HG03066 (cell line): ENCODE measurements at regions not wholly inside any gene's neighbourhood (a gene's known extent, or its start where the extent isn't known, plus 50 kb on each side); places are given as distances from the start of the nearest gene placed in this dataset.

Experiments used
- ATAC-seq: cut with Tn5 transposase; IDR thresholded peaks from one replicate; pipeline ENCODE4 v1.9.1; 2021; ENCODE audit warnings: low read depth; ENCODE audit not compliant: unreplicated experiment

DNA sequence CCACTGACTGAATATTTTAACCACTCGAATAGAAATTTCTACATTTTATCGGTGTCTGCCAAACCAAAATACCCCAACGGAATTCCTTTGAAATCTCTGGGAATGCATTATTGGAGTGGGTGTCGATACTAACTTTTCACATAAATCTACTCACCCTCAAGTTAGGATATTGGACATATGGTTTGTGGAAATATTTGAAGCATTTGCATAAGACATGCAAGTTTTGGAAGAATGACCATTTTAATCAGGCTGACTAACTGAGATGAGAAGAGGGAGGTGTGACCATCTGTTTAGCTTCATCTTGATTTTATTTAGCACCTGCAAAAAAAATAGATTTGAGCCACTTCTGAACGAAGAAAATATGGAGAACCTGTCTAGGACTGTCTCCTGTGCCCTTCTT, 61.2 kb downstream of the KLF6 start:
- no peak for ATAC-seq

DNA sequence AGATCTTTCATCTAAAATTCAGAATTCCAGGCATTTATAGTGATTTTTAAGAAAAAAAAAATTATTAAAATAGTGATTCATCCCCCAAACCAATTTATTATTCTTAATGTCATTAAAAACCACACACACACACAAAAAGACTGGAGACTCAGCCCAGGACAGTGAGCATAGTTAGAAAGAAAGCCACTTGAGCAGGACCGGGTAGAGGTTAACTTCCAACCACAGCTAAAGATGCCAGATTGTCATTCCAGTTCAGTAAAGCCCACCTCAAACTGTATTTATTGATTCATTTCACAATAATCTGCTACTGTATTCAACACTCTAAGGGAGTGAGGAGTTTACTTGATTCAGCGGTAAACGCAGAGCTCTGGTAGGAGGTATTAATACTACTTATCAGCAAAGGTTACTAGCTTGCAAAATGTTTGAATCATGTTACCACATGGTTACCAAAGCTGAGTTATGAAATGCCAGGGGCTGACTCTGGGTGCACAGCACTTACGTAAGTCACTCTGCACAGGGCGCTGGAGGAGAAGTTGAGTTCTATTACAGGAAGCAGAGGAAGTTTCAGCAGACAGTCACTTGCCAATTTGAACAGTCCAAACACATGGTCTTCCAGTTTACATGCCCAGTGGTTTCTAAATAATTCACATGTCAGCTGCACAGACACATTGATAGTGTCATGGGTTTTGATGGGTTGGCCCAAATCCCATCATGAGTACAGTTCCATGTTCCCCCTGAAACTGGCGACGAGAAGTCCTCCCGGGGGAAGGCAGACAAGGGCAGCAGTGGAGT, 64.6 kb downstream of the KLF6 start:
- no peak for ATAC-seq

DNA sequence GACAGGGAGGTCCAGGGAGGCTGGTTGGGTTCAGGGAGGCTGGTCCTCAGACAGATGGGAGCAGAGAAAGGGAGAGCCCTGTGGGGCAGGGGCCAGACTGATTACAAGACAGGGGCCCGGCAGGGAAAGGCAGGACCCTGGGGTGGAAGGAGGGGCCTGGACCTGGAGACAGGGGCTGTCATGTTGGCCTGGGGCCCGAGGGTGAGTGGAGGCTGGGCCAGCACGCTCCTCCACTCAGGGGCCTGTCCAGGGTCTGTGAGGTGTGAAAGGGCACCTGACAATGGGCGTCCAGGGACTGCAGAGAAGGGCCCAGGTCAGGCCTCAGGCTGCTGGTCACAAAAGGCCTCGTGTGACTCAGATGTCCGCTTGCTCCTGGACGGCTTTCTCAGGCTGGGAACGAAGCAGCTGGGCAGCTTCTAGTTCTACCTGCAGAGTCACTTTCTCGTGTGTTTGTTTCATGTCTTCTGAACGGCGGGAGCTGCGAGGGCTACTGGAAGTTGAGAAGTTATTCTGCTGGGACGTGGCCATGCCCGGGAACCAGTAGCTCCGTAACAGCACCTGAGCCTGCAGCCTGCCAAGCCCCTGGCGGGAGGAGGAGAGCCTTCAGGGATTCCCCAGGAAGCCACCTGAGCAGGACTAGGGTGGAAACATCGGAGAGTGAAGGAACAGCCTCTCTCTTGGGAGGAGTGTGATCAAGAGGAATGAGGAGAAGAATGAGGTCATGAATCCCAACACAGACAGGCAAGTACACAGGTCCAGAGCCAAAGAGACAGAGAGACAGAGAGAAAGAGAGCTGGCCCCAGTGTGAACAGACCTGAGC, 65.8 kb downstream of the KLF6 start:
- no peak for ATAC-seq

DNA sequence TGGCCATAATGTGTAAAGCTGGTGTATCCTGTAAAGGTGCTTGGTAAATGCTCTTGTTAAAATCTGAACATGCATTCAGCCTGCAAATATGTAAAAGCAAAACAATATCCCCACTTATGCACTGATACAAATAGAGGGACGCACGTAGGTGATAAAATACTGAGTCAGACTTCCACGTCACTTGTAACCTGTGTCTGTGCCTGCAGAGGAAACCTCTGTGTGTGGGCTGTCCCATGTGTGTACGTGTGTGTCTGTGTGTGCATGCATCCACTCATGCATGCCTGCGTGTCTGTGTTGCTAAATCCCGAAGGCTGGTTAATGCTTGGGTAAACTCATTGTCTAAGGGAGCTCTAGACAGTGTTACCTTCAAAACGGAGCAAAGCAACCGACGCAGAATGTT, 68.9 kb downstream of the KLF6 start:
- no peak for ATAC-seq

DNA sequence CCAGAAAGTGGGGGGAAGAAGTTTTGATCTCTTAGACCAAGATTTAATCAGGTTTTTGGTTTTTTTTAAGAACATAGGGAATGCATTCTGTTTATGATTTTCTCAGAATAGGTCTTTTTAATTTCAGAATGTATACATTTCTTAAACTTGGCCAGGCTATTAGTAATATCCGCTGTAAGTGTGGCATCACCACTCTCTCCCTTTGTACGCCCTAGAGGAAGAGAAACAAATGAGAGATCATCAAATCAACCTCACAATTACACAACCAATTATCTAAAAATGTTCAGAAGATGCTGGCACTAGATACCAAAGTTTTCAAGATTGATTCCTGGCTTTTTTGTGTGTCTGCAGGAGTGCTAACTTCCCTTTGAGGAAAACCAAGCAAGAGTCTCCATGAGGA, 70.0 kb downstream of the KLF6 start:
- ATAC-seq = no peak

DNA sequence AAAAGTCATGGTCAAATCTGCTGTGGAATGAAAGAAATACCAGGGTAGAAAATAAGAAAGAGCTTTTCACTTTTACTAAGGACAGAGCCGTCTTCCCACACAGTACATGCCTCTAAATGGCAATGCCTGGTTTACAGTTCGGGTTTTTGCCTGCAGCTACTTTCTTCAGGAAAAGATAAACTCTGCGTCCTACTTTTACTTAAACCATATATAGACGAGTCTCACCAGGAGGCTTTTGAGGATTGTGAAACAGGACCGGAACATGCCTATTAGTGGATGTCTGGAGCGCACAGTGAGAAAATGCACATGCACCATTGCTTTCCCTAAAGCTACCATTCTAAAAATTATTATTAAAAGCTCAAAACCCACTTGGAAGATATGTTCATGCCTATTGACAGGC, 70.5 kb downstream of the KLF6 start:
- no peak for ATAC-seq

DNA sequence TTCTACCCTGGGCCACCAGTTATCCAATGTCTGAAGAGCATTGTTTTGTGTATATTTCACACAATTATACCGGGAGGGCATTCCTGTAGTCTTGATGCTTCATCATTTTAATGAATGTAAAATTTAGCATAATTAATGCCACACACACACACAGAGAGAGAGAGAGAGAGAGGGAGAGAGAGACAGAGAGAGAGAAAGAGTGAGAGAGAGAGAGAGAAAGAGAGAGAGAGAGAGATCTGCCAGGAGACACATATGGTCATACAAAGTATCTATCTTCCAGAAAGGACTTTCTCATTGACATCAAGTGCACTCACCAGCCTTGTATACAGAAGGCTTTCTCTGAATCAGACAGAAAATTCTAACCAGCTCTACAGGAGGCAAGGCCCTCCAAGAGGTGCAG, 72.3 kb downstream of the KLF6 start:
- ATAC-seq = no peak

DNA sequence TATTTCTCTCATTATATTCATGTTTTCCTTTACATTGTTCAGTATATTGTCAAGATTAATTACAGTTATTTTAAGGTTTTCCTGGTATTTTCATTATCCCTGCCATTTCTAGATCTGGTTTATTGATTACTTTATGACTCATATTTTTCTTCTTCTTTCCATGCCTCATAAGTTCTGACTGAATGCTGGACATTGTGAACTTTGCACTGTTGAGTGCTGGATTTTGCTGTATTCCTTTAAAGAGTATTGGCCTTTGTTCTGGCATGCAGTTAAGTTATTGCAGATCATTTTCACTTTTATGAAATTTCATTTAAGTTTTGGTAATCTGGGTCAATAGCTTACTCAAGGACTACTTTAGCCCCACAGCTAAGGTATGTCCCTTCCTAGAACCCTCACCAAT, 73.1 kb downstream of the KLF6 start:
- no peak for ATAC-seq

DNA sequence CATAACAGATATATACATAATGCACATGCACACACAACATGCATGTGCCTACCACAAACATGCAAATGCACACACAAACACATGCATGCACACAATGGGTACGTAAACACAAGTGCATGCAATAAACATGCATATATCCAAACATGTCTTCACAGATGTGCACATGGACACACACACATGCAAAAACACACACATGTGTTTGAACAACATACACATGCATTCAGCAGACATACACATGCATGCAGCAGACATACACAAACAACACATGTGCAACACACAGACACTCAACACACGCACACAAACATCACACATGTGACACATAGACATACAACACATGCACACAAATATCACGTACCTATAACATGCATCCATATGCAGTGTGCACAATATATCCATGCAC, 74.2 kb downstream of the KLF6 start:
- no peak for ATAC-seq

DNA sequence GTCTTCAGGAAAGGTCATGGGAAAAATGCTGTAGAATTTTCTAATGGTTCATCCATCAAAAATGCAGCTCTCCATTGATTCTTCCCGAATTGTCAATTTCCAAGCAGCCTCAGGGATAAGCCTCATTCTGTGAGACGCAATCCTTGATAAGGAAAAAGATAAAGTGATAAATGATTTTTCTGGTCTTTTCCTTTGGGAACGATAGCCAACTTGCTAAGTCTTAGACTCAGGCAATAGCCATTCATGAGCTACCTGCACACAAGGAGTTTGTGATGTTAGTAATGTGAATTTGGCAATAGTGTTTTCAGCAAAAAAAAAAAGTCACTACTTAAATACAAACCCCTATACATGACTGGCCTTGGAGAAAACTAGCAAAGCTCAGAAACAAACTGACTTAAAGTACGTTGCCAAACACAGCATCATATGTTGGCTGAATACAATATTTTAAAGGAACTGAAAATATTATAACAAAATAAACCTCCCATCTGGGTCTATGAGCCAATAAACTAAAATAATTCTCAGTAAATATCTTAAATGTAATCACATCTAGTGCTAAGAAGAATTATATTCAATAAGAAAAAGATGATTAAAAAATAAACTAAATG, 75.5 kb downstream of the KLF6 start:
- no peak for ATAC-seq

DNA sequence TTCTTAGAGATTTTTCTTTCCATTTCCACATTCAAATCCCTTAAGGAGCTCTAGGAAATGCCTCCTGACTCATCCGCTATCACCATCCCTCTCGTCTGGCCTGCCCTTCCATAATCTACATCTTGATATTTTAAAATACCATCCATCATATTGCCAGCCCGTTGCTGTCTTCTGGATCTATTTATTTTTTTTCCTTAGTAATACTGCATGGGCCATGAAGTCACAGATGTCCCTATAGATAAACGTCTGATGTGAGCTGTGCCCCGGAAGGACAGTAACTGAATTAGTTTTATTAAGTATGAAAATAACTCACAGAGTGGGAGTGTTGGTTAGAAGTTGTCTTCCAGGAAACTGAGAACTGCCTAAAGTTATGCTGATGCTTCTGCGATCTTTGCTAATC, 76.2 kb downstream of the KLF6 start:
- ATAC-seq = no peak

DNA sequence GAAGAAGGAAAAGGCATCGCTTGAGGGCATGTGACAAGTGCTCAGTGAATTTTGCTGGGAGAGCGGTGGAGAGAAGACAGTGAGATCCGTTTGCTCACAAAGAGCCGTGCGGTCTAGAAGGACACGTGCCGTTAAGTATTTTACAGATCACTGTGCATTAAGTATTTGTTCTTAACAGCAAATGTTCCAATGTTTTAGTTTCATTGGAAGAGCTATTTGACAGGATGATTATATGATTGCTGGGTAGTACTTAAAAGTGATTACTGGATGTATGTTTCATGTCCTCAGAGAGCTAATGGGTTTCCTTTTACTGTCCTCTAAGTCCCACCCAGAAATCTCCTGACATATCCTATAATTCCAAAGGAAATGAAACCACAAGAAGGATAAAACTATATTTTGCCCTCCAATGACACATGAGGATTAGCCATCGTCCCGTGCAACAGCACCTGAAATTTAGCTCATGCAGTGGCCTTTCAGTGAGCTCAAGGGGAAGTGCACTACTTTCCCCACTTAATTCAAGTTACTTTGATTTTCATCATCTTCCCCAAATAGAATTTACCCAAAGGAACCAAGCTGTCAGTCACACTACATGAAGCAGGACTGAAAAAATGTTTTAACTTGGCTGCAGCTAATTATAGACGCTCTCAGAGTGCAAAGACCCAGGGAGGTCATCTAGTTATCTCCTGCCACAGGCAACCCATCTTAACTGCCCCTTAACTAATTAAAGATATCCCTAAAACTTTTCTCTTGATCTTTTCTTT, 80.3 kb downstream of the KLF6 start:
- no peak for ATAC-seq

DNA sequence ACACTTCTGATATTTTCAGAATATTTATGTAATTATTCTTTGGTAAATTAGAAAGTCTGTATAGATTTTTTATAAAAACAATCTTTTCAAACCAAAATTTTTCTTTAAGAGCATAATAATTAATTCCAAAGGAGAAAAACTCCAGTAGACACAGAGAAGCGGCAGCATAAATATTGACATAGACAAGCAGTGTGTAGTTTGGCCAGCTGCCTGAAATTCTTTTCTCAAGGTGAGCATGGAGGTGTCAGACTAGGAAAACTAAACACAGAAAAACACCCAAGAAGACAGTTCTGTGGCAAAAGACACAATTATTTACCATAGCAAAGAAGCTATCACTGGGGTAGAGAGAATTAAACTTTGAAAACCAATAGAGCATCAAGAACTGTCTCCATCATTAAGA, 82.4 kb downstream of the KLF6 start:
- no peak for ATAC-seq

DNA sequence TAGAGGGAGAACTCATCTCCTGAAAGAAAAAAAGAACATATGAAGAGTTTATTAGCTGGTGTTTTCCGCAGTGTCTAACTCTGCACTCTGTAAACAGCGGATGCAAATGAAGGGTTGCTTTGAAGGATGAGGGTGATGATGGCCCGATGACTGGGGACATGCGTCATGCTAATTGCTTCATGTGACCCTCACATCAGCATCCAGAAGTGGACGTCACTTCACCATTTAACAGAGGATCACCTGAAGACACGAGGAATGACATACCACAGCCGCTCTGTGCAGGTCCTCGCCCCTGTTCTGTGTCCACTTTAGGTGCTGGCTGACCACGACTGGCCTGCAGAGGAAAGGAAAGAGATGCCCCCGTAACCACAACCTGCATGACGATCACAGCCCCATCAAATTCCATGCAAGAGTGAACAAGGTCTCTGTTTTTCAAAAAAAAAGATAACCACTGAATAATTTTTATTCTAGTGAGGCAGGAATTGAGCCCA, 82.9 kb downstream of the KLF6 start:
- no peak for ATAC-seq

DNA sequence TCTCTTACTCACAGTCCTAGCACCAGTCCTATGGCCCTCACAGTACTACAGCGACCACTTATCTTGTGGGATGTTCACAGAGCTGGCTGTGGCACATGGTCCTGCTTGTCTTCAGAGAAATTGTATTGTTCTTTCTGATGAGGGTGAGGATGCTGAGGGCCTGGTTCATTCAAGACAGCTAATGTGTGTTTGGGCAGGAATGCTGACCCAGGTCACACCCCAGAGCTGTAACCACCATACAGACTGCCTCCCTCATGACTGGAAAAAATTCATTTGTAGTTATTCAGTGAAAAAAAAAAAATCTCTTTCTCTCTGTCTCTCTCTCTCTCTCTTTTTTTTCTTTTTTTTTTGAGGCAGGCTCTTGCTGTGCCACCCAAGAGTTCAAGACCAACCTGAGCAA, 83.5 kb downstream of the KLF6 start:
- no peak for ATAC-seq

DNA sequence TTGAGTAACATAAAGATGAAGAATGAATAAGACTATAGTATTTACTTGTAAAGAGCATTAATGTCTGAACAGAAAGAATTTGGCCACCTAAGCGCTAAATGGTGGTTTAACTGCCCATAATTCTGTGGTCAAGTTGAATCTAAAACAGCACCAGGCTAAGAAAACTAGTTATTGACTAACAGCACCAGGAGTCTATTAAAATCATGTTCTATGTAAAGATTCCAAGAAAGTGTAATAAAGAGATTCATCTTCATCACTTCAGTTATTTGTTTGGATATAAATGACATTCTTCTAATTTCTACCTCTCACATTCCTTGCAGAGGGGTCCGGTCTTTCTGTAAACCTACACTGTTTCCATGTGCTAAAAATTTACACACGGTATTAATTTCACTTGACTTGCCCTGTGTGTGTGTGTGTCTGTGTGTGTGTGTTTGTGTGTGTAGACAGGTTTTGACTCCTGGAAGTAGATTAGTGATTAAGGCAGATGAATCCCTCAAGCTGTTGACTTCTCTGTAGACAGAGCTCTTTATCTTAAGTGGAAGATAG, 84.4 kb downstream of the KLF6 start:
- no peak for ATAC-seq

DNA sequence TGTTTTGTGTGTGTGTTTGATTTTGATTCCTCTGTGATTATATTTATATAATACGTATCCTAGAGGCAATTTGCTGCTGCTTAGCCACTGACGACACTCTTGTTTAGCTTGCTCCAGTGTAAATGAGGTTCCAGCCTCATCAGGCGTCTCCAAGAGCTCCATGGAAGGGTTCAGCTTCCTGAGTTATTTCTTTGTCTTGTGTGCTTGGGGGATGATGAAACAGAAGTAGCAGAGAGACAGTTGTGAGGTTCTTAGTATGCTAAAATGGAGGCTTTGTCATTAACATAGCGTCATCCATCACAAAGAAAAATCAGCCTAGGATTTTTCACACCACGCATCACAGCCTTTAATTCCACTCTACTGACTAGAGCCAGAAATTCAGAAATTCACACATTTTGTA, 85.1 kb downstream of the KLF6 start:
- no peak for ATAC-seq

DNA sequence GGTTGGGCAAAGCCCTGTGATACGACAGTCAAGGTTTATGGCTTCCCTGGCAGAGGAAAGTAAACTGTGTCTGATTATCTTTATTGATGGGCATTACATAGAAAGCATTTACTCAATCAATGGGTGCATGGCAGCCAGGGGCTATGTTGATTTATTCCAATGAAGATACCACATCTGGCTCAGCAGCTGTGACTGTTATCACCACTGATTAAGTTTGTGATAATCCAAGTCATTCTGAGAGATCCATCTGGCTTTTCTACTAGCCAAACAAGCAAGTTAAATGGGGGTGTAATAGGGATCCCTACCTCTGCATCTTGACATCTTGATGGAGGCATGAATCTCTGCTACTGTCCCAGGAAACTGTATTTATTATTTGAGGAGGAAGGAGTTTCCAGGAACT, 86.7 kb downstream of the KLF6 start:
- ATAC-seq = no peak

DNA sequence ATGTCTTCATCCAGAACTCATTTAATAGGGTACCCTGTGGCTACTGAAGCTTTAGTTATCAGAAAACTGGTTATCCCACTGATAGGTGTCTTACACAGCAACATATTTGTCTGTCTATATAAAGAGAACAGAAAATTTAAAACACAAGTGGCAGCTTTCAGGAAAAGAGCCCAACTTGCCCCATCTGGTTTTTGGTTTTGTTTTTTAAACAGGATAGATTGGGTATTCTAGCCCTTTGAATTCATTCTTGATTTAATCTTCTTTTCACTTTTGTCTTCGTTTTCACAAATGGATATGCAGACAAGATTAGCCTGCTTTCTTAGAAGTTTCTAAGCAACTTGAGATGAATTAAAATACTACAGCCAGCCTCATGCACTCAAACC, 91.3 kb downstream of the KLF6 start:
- ATAC-seq = no peak

DNA sequence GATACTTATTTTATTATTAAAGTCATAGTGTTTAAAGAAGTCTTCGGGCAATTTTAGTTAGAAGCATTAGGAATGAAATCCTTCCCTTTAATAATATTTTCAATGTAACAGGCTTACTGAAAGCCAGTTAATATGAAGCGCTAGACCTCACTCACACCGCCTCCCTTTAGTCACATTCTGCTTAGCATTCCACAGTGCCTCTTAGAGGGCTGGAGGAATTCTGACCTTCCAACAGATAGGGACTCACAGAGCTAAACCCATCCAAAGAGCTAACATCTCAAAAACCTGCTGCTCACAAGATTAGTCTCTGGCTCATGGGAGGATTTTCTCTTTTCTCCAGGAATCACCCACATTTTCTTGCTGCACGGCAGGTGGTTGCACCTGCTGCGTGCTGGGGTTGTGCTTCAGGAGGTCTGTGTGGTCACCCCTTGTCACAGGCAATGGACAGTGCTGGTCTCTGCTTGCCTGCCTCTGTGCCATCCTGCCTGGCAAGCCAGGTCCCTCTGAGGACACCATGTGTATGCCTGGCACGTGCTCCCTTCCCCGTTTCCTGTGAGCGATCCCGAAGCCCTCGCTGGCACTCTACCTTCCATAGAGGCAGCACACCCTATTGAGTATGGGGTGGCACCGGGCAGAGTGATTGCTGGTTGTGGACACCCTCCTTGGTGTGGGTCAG, 91.8 kb downstream of the KLF6 start:
- no peak for ATAC-seq
